Hepatocyte (in vitro differentiated cells): ENCODE measurements at regions not wholly inside any gene's neighbourhood (a gene's known extent, or its start where the extent isn't known, plus 50 kb on each side); places are given as distances from the start of the nearest gene placed in this dataset.

ENCODE experiments used
- CTCF ChIP-seq: fragments of 200-600 bp; sonication (generic); IDR thresholded peaks from 2 replicates; pipeline ENCODE4 v1.5.1; 2016; ENCODE audit warnings: antibody characterized with exemption, mild to moderate bottlenecking; ENCODE audit not compliant: poor library complexity
- EZH2phosphoT487 ChIP-seq: fragments of 200-600 bp; sonication (generic); IDR thresholded peaks from one replicate; pipeline ENCODE4 v1.6.1; 2018; ENCODE audit warnings: antibody characterized with exemption, mild to moderate bottlenecking, low read depth, moderate library complexity; ENCODE audit not compliant: unreplicated experiment, severe bottlenecking

GRCh38 chr13:22120646-22121045, 449.8 kb downstream of the FGF9 start:
- TF ChIP-seq CTCF (no peak), EZH2phosphoT487 (no peak)
